ENCODE measurements at regions not wholly inside any gene's neighbourhood (a gene's known extent, or its start where the extent isn't known, plus 50 kb on each side); places are given as distances from the start of the nearest gene placed in this dataset.
"Not testable (repeated sequence)": the region's sequence is repeated elsewhere in the genome, so short reads cannot be mapped to it uniquely, and the experiment has no call there.

GRCh38 chr12:66825921-66826320 is 147.0 kb upstream of the GRIP1 start:
- TF ChIP-seq CTCF (optimal IDR thresholded peaks at IDR 0.05 in 1 of 3, IDR thresholded peaks at IDR 0.05 in 1 of 3, conservative IDR thresholded peaks at IDR 0.05 in 1 of 3; ENCODE audit: extremely low read depth in 1 of 3, insufficient read depth in 2 of 3, low read length in 3 of 3); EZH2 (IDR thresholded peaks at IDR 0.05; ENCODE audit: low read length): not testable (repeated sequence)

All from keratinocyte (primary cell).